Stimulated activated CD4-positive, alpha-beta T cell treated with anti-CD3 and anti-CD28 coated beads, Interleukin-4, amount 100 ng/mL, for 24 hours (primary cell): ENCODE measurements at regions not wholly inside any gene's neighbourhood (a gene's known extent, or its start where the extent isn't known, plus 50 kb on each side); places are given as distances from the start of the nearest gene placed in this dataset.
"Not testable (repeated sequence)": the region's sequence is repeated elsewhere in the genome, so short reads cannot be mapped to it uniquely, and the experiment has no call there.

Experiments used
- DNase-seq: peaks from one replicate; pipeline ENCODE4 v3.0.0-alpha.2; 2020

DNA sequence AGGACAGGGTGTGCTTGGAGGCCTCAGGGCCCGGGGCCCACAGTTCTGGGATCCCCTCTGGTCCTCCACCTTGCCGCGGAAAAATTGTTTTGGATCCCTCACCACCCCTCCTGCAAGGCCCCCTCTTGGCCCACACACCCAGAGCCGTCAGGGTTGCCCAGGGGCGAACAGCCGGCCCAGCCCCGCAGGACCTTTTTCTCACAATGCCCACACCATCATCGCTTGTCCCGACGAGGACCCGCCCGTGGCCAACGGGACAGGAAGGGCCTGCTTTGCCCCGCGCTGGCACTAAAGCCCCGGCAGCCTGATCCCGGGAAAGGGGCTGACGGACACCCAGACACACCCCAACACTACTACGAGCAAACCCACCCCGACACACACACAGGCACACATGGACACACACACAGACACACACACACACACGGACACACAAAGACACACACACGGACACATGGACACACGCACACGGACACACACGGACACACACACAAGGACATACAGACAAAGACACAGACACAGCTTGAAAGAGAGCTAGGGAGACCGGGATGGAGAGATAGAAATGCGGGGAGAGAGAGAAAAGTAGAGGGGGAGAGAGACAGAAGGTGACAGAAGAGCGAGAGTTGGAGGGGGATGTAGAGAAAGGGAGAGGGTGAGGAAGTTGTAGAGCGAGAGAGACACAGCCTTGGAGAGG, 1493.5 kb upstream of the DEFB115 start:
- no peak for DNase-seq

DNA sequence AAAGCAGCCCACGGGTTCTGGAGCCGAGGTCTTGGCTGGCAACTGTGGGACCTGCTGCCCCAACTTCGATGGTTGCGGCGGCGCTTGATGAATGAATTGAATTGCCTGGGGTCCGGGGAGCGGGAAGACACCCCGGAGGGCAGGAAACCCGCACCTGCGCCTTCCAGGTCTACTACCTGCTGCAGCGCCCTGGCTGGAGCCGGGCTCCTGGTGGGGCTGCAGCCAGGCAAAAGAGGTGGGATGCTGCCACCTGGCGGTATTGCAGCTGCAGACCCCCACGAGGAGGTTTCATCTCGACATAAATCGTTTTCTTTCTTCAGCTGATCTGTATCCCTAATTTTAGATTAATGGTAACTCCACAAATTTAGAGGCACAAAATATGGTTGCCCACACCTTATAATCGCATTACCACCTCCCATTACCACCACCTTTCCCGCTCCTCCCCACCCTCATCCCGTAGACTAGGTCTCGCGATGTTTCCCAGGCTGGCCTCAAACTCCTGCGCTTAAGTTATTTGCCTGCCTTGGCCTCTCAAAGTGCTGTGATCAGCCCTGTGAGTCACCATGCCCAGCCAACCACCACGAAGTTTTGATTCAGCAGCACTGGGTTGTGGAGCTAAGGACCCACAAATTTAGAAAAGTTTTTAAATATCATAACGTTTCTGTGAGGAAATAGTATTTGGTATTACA, 1492.4 kb upstream of the DEFB115 start:
- DNase-seq, result not testable (repeated sequence)

- DNase-seq, result not testable (repeated sequence)
These were observed 1479.4 kb upstream of the DEFB115 start for GRCh38 chr20:29778033-29778432.

GRCh38 chr20:29781217-29781616, 1476.2 kb upstream of the DEFB115 start:
- not testable (repeated sequence) for DNase-seq

DNA sequence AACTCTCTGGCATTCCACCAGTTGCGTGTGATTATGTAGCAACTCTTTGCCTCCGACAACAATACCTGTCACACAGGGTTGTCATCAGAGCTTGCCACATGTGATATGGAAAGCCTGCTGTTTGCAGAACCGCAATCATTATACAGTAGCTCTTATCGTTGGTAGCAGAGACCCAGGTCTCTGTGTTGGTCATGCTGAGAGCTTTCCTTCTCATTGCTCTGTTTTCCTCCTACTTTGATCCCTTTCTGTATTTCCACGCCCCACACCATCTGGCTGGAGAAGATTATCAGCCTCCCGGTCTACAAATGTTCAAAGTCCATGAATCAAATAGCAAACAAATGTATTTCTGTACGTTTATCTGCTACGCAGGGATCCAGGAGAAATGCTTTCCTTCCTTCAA, 1475.6 kb upstream of the DEFB115 start:
- not testable (repeated sequence) for DNase-seq

DNA sequence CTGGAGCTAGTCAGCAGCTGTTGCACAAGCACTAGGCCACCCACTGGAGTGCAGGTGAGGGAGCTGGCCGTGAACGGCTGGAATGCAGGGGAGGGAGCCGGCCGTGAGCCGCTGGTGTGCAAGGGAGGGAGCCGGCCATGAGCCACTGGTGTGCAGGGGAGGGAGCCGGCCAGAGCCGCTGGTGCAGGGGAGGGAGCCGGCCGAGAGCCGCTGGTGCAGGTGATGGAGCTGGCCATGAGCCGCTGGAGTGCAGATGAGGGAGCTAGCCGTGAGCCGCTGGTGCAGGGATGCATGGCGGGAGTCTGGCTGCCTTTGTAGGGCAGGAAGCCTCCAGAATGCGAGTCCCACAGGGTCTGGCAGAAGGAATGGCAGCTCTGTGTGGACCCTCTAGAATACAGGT, 1470.0 kb upstream of the DEFB115 start:
- not testable (repeated sequence) for DNase-seq

DNA sequence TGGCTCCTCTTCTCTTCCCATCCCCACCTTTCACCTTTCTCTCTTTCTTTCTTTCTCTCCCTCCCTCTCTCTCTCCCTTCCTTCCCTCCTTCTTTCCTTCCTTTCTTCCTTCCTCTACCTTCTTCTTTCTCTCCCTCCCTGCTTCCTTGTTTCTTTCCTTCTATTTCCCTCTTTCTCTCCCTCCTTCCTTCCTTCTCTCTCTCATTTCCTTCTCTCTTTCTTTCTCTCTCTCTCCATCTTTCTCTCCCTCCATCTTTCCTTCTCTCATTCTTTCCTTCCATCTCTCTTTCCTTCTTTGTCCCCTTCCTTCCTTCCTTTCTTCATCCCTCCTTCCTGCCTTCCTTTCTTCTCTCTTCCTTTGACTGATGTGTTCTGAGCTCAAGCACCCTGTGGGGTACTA, 1467.0 kb upstream of the DEFB115 start:
- no peak for DNase-seq

GRCh38 chr20:29831508-29831907, 1426.0 kb upstream of the DEFB115 start:
- not testable (repeated sequence) for DNase-seq

GRCh38 chr20:29868014-29868413, 1389.5 kb upstream of the DEFB115 start:
- not testable (repeated sequence) for DNase-seq

- DNase-seq, result not testable (repeated sequence)
These were observed 1388.8 kb upstream of the DEFB115 start for GRCh38 chr20:29868688-29869087.

DNA sequence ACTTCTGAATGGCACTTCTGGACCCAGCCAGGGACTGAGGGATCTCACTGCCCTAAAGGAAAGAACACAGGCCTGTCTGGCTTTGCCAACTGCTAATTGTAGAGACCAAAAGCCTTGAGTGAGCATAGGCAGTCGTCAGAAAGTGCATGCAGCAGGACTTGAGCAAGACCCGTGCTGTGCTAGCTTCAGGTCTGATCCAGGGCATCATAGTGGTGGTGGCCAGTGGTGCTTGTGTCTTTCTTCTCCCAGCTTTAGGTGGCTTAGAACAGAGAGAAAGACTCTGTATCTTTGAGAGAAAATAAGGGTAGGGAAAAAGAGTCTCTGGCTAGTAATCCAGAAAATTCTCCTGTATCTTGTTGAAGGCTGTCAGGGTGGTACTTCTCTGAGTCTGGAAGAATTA, 1385.6 kb upstream of the DEFB115 start:
- not testable (repeated sequence) for DNase-seq

DNA sequence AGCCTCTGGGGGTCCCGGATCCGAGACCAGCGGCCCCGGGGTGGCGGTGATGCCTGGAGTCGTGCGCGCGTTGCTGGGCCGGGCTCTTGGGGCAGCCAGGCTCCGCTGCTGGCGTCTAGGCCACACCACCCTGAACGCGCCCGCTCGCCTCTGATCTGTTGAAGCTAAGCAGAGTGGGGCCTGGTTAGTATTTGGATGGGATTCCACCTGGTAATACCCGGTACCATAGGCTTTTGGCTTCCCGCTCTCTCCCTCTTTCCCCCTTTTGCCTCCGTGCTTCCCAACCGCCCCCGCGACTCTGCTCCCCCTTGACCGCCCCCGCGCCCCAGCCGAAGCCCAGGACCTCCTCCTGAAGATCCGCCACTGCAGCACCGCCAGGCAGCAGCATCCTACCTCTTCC, 1383.5 kb upstream of the DEFB115 start:
- peak; percentile 32 for DNase-seq

GRCh38 chr20:29874476-29875202, 1382.8 kb upstream of the DEFB115 start:
- DNase-seq, result no peak

GRCh38 chr20:29875321-29876083, 1382.0 kb upstream of the DEFB115 start:
- not testable (repeated sequence) for DNase-seq

GRCh38 chr20:29876084-29876910, 1381.2 kb upstream of the DEFB115 start:
- DNase-seq, result not testable (repeated sequence)

DNA sequence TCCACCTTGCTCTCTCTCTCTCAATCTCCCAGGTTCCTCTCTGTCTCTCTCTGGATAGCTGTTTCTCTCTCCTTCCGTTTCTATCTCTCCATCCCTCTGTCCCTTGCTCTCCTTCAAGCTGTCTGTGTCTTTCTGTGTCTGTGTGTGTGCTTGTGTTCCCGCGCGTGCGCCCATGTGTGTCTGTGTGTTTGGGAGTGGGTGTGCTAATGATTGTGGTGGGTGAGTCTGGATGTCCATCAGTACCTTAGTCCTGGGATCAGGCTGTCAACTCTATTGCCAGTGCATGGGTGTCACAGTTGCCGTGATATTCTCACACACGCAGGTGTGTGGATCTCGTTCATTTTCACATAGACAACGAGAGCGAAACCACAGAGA, 1380.6 kb upstream of the DEFB115 start:
- no peak for DNase-seq

DNA sequence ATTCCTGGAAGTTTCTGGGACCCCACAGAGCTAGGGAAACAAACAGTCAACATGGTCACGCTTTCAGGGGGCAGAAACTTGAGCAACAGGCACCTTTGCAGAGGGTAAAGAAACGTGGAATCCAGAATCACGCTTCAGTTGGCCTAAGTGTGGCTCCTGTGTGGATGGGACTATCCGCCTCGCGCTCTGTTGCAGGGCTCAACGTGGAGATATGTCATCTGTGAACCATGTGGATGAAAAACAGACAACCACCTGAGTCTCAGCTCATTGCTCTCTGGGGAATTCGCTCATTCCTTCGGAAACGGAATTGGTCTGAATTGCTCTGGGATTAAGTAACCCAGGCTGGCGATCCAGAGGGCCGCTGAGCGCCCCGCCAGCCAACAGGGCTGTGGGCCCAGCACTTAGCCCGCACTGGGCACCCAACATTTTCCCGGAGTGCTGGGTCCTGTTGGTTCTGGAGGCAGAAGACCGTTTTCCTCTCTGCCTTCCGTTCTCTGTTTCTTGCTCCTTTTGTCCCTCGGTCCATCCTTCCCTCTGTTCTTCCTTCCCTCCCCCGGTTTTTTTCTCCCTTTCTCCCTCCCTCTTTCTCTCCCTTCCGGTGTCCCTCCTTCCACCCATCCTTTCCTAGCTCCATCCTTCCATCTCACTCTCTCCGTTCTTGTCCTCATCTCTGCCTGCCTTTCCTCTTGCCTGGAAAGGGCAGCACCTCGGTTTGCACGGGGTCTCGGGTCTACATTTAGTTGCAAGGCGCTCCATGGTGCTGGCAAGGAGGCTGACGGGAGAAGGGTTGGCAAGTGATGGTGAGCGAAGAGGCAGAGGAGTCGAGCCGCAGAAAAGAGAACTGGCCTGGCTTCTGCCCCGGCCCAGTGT, 1379.8 kb upstream of the DEFB115 start:
- DNase-seq, result not testable (repeated sequence)

GRCh38 chr20:29878281-29878741, 1379.2 kb upstream of the DEFB115 start:
- no peak for DNase-seq

DNA sequence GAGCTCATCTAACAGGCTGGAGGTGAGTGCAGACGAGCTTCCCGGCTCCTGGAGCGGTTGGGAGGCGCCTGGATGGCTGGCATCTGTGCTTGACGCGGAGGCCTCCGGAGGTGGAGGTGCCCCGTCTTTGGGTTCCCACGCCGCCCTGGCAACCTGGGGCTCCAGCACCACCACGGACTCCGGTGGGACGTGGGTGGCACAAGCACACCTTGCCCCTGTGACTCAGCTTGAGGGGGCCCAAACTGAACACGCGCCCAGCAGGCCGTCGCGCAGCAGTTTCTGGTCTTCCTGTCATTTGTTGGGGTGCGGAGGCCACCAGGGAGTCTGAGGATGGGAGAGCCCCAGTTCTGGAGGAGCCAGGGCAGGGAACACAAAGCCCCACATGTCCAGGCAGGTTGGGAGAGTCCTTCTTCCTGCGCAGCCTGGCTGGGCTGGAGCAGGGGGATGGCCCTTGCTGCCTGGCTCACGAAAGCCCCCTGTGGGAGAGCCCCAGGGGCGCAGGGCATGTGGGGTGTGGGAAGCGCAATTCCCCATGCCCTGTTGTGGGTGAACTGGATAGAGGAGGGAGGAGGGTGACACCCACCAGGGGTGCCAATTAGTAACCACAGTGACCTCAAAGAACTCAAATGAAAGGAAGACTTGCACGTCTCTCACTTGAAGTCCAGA, 1378.6 kb upstream of the DEFB115 start:
- DNase-seq, result no peak

- not testable (repeated sequence) for DNase-seq
These were observed 1376.4 kb upstream of the DEFB115 start for GRCh38 chr20:29881107-29881506.
